GM12878 (cell line): ENCODE measurements at regions not wholly inside any gene's neighbourhood (a gene's known extent, or its start where the extent isn't known, plus 50 kb on each side); places are given as distances from the start of the nearest gene placed in this dataset.

Experiments used
- ATAC-seq: fragments of 200-7000 bp; cut with Tn5 transposase; 3 replicates; pipeline ENCODE4 v1.9.1; 2020; ENCODE audit warnings: mild to moderate bottlenecking, moderate library complexity
- BruUV-seq: library from RNA; stranded (reverse); fragments of 400-500 nt; replicated peaks from 2 replicates; lab custom pipeline; 2021; lab: Mats Ljungman, UMichigan
- CTCF ChIA-PET: fragments of 300-600 bp; sonication (Branson Sonifier 250); formaldehyde crosslinking; extraction: SDS; loops from one replicate; lab custom pipeline; 2021; ENCODE audit warnings: inconsistent platforms; lab: Yijun Ruan, JAX
- POLR2A ChIA-PET: fragments of 350-600 bp; formaldehyde crosslinking; extraction: SDS; loops from one replicate; lab custom pipeline; 2021; ENCODE audit warnings: inconsistent platforms; lab: Charles Lee
- RAD21 ChIA-PET: fragments of 300-600 bp; sonication (Branson Sonifier 250); formaldehyde crosslinking; loops from one replicate; lab custom pipeline; 2023; ENCODE audit warnings: antibody characterized with exemption; ENCODE audit not compliant: unreplicated experiment; lab: Charles Lee
- SMC1A ChIA-PET: fragments of 300-600 bp; sonication (Branson Sonifier 250); formaldehyde crosslinking; loops from one replicate; lab custom pipeline; 2023; ENCODE audit not compliant: unreplicated experiment, uncharacterized antibody; lab: Charles Lee
- DNase-seq: peaks from one replicate; pipeline ENCODE4 v3.0.0-alpha.2; 2011; ENCODE audit warnings: low read depth, low spot score
- FAIRE-seq: peaks from 3 replicates; lab custom pipeline; 2011; peaks lifted over from hg19 to GRCh38; lab: Jason Lieb, UNC
- H2AFZ ChIP-seq: 2 replicates; pipeline ENCODE4 v1.6.0; 2011; ENCODE audit warnings: low read depth, low read length, control low read depth; ENCODE audit not compliant: control insufficient read depth
- H3K27ac ChIP-seq: 2 replicates; pipeline ENCODE4 v1.5.1; 2011; ENCODE audit warnings: control low read depth; ENCODE audit not compliant: control insufficient read depth, insufficient read depth
- H3K27me3 ChIP-seq, 2 experiments: replicated peaks in 1 of 2; 2 replicates each; pipeline versions ENCODE4 v1.6.0 to v1.6.1; 2011; ENCODE audit warnings: low read length in 1 of 2; ENCODE audit not compliant: control insufficient read depth in 2 of 2, insufficient read depth in 2 of 2
- H3K36me3 ChIP-seq, 2 experiments: 2 replicates each; pipeline ENCODE4 v1.5.1; 2011; ENCODE audit warnings: low read length in 1 of 2; ENCODE audit not compliant: control insufficient read depth in 2 of 2, insufficient read depth in 2 of 2
- H3K4me1 ChIP-seq: 2 replicates; pipeline ENCODE4 v1.6.1; 2011; ENCODE audit warnings: mild to moderate bottlenecking, low read length, moderate library complexity, mixed read lengths; ENCODE audit not compliant: control insufficient read depth, insufficient read depth
- H3K4me2 ChIP-seq: 2 replicates; pipeline ENCODE4 v1.6.0; 2011; ENCODE audit warnings: control low read depth; ENCODE audit not compliant: control insufficient read depth, insufficient read depth
- H3K4me3 ChIP-seq: fragments of 200-600 bp; sonication (generic); 2 replicates; pipeline ENCODE4 v1.5.1; 2016
- H3K79me2 ChIP-seq: 2 replicates; pipeline ENCODE4 v1.6.0; 2011; ENCODE audit warnings: low read length; ENCODE audit not compliant: control insufficient read depth, insufficient read depth
- H3K9ac ChIP-seq: 2 replicates; pipeline ENCODE4 v1.8.0; 2011; ENCODE audit warnings: low read length, control low read depth, mixed read lengths; ENCODE audit not compliant: control insufficient read depth, insufficient read depth
- H3K9me3 ChIP-seq: replicated peaks from 3 replicates; pipeline ENCODE4 v1.5.1; 2011; ENCODE audit warnings: mild to moderate bottlenecking, low read length; ENCODE audit not compliant: control insufficient read depth, insufficient read depth
- H4K20me1 ChIP-seq: 2 replicates; pipeline ENCODE4 v1.6.0; 2011; ENCODE audit not compliant: control insufficient read depth, insufficient read depth
- BACH1 ChIP-seq: fragments of 450-650 bp; IDR thresholded peaks from 2 replicates; pipeline ENCODE4 v1.6.1; 2017; ENCODE audit warnings: mild to moderate bottlenecking, borderline replicate concordance
- E2F4 ChIP-seq: IDR thresholded peaks from 2 replicates; pipeline ENCODE4 v1.6.1; 2012; ENCODE audit warnings: low read depth, low read length, improper control_type of control experiment
- HDGF ChIP-seq: fragments of 450-650 bp; IDR thresholded peaks from 2 replicates; pipeline ENCODE4 v1.6.1; 2016; ENCODE audit warnings: antibody characterized with exemption
- KDM1A ChIP-seq: fragments of 200-600 bp; sonication (generic); IDR thresholded peaks from 2 replicates; pipeline ENCODE4 v1.6.1; 2016; ENCODE audit warnings: borderline replicate concordance
- MEF2B ChIP-seq: fragments of 450-650 bp; IDR thresholded peaks from 2 replicates; pipeline ENCODE4 v1.6.1; 2018; ENCODE audit warnings: mild to moderate bottlenecking, moderate library complexity; ENCODE audit not compliant: partially characterized antibody, poor library complexity, severe bottlenecking
- NBN ChIP-seq: fragments of 450-650 bp; IDR thresholded peaks from 2 replicates; pipeline ENCODE4 v1.6.1; 2016
- NFIC ChIP-seq: IDR thresholded peaks from 2 replicates; pipeline ENCODE4 v1.6.1; 2012; ENCODE audit warnings: low read depth, mild to moderate bottlenecking, inconsistent platforms, low read length, moderate library complexity
- PKNOX1 ChIP-seq: fragments of 450-650 bp; IDR thresholded peaks from 2 replicates; pipeline ENCODE4 v1.6.1; 2016; ENCODE audit warnings: mild to moderate bottlenecking
- SMAD1 ChIP-seq: fragments of 450-650 bp; IDR thresholded peaks from 2 replicates; pipeline ENCODE4 v1.6.1; 2018; ENCODE audit warnings: mild to moderate bottlenecking, low read depth; ENCODE audit not compliant: partially characterized antibody
- ZNF274 ChIP-seq: IDR thresholded peaks from one replicate; pipeline ENCODE4 v1.8.0; 2011; ENCODE audit not compliant: insufficient read length, insufficient read depth
- WGBS: methylation state at CpG from one replicate; pipeline ENCODE4 v1.1.6; 2016; ENCODE audit warnings: low lambda C conversion rate; ENCODE audit not compliant: insufficient replicate concordance, insufficient coverage; ENCODE audit errors: missing lambda C conversion rate; 5-methylcytosine and 5-hydroxymethylcytosine counted together
- in situ Hi-C: fragments of 300-500 bp; cut with MboI; formaldehyde crosslinking; loops from 9 replicates; pipeline ENCODE4 v1.14.3; 2018; ENCODE audit warnings: mixed read lengths
- intact Hi-C: fragments of 100-400 bp; cut with micrococcal nuclease; formaldehyde crosslinking; loops from one replicate; pipeline ENCODE4 v1.14.2; 2022; ENCODE audit not compliant: unreplicated experiment

GRCh38 chr9:106085479-106085878, 391.1 kb downstream of the TMEM38B start:
- Histone ChIP-seq H3K79me2 (no peaks in the 10 kb centered on the region), H3K9ac (no peak overlapping the region), H3K4me3 (no peak overlapping the region), H4K20me1 (no peaks in the 10 kb centered on the region), H3K4me2 (no peak overlapping the region), H3K9me3 (no peaks in the 10 kb centered on the region), H2AFZ (no peak overlapping the region), H3K36me3 (no peaks in the 10 kb centered on the region), H3K27me3 (no peaks in the 10 kb centered on the region; a peak in 1 of 4 replicates), H3K27ac (no peak overlapping the region), H3K4me1 (no peaks in the 10 kb centered on the region)
- ATAC-seq (no peak), DNase-seq (no peak), FAIRE-seq (no peak)
- POLR2A ChIA-PET = no interaction called here
- TF ChIP-seq ZNF274 (no peak), PKNOX1 (peak; percentile 10; the same call in 1 of the 2 replicates)
- intact Hi-C loops (no loop called here), in situ Hi-C loops (no loop called here)
- BruUV-seq = no TSS peak
- SMC1A ChIA-PET = interaction anchor here (1.0 to 1.6 kb wide), 6 partner anchors 10 to 29 kb away, joined by 3 to 6 read pairs (median 3); no protein-coding TSS in a partner anchor
- CTCF ChIA-PET = interaction anchor here (0.7 to 1.3 kb wide), 2 partner anchors 15 to 17 kb away, joined by 3 read pairs; no protein-coding TSS in a partner anchor
- RAD21 ChIA-PET = no interaction called here

- Histone ChIP-seq H2AFZ (no peak overlapping the region), H3K9me3 (no peaks in the 10 kb centered on the region), H3K27me3 (no peaks in the 10 kb centered on the region), H3K36me3 (no peaks in the 10 kb centered on the region), H3K4me3 (no peak overlapping the region), H3K27ac (no peak overlapping the region), H3K79me2 (no peaks in the 10 kb centered on the region), H3K9ac (no peak overlapping the region), H3K4me1 (no peaks in the 10 kb centered on the region), H3K4me2 (no peak overlapping the region), H4K20me1 (no peaks in the 10 kb centered on the region)
- intact Hi-C loops = no loop called here
- CTCF ChIA-PET = interaction anchor here (1.2 kb wide), 1 partner anchor 22 kb away, joined by 3 read pairs; no protein-coding TSS in a partner anchor
- ATAC-seq (no peak), FAIRE-seq (no peak), DNase-seq (no peak)
- RAD21 ChIA-PET = no interaction called here
- 35% methylated on average over 4 of the region's 4 CpGs for WGBS
- POLR2A ChIA-PET = no interaction called here
- SMC1A ChIA-PET = interaction anchor here (1.0 kb wide), 1 partner anchor 14 kb away, joined by 3 read pairs; no protein-coding TSS in a partner anchor
- BruUV-seq = no TSS peak
- in situ Hi-C loops = no loop called here
- TF ChIP-seq E2F4 = no peak
- no peak for TF ChIP-seq NFIC
- TF ChIP-seq BACH1 = no peak
- TF ChIP-seq KDM1A = no peak
- no peak for TF ChIP-seq PKNOX1
- no peak for TF ChIP-seq NBN
- no peak for TF ChIP-seq SMAD1
- no peak for TF ChIP-seq HDGF
- no peak for TF ChIP-seq MEF2B
These were observed 397.7 kb downstream of the TMEM38B start for GRCh38 chr9:106092083-106092482.
